ENCODE measurements at regions not wholly inside any gene's neighbourhood (a gene's known extent, or its start where the extent isn't known, plus 50 kb on each side); places are given as distances from the start of the nearest gene placed in this dataset.

- no peak overlapping the region for H3K4me3 ChIP-seq
- intact Hi-C loops (cut with DNase I; ENCODE audit: low total_unique reads) = no loop called here
Measured at GRCh38 chr3:76657909-76658308, 382.0 kb upstream of the ROBO2 start.

GRCh38 chr3:76661527-76662250, 378.2 kb upstream of the ROBO2 start:
- H3K4me3 ChIP-seq = no peak overlapping the region
- WGBS, 5 donors = 49 to 66% (median 62%) methylated on average over 3 of the region's 3 CpGs

More at GRCh38 chr3:76657909-76658308, 382.0 kb upstream of the ROBO2 start:
- 95 to 97% (median 96%) methylated on average over 5 of the region's 5 CpGs for WGBS, 5 donors
- no peak for TF ChIP-seq POLR2AphosphoS5 (IDR thresholded peaks at IDR 0.05)
- no peak for TF ChIP-seq CTCF (IDR thresholded peaks at IDR 0.05)
- TF ChIP-seq POLR2A (IDR thresholded peaks at IDR 0.05) = no peak
- no peak for TF ChIP-seq EP300 (IDR thresholded peaks at IDR 0.05)
- no peak overlapping the region for H3K27ac ChIP-seq
- no peaks in the 10 kb centered on the region for H3K9me3 ChIP-seq
- H3K27me3 ChIP-seq = no peaks in the 10 kb centered on the region
- DNase-seq = no peak
- H3K36me3 ChIP-seq = no peaks in the 10 kb centered on the region
- H3K4me1 ChIP-seq = no peaks in the 10 kb centered on the region

GRCh38 chr3:76664816-76665215, 375.1 kb upstream of the ROBO2 start:
- H3K9me3 ChIP-seq = no peaks in the 10 kb centered on the region
- H3K27me3 ChIP-seq = no peaks in the 10 kb centered on the region
- WGBS, 5 donors = 84 to 94% (median 93%) methylated on average over 3 of the region's 3 CpGs
- H3K4me1 ChIP-seq = no peaks in the 10 kb centered on the region
- H3K36me3 ChIP-seq = no peaks in the 10 kb centered on the region
- H3K4me3 ChIP-seq = no peak overlapping the region
- DNase-seq = no peak
- intact Hi-C loops (cut with DNase I; ENCODE audit: low total_unique reads) = no loop called here
- H3K27ac ChIP-seq = no peak overlapping the region
- TF ChIP-seq EP300 (IDR thresholded peaks at IDR 0.05) (no peak), POLR2AphosphoS5 (IDR thresholded peaks at IDR 0.05) (no peak)

More at GRCh38 chr3:76661527-76662250, 378.2 kb upstream of the ROBO2 start:
- Histone ChIP-seq H3K36me3 (no peaks in the 10 kb centered on the region), H3K9me3 (no peaks in the 10 kb centered on the region), H3K27ac (no peak overlapping the region), H3K27me3 (no peaks in the 10 kb centered on the region), H3K4me1 (no peaks in the 10 kb centered on the region)
- intact Hi-C loops (cut with DNase I; ENCODE audit: low total_unique reads) = no loop called here
- DNase-seq = no peak
- no peak for TF ChIP-seq POLR2AphosphoS5 (IDR thresholded peaks at IDR 0.05)

GRCh38 chr3:76668653-76669052, 371.2 kb upstream of the ROBO2 start:
- WGBS, 5 donors = 88 to 96% (median 95%) methylated on average over 4 of the region's 4 CpGs
- intact Hi-C loops (cut with DNase I; ENCODE audit: low total_unique reads) = no loop called here
- no peaks in the 10 kb centered on the region for H3K36me3 ChIP-seq

GRCh38 chr3:76669322-76669721, 370.6 kb upstream of the ROBO2 start:
- H3K27ac ChIP-seq = no peak overlapping the region
- TF ChIP-seq POLR2AphosphoS5 (IDR thresholded peaks at IDR 0.05) (no peak), POLR2A (IDR thresholded peaks at IDR 0.05) (no peak), CTCF (IDR thresholded peaks at IDR 0.05) (no peak), EP300 (IDR thresholded peaks at IDR 0.05) (no peak)
- intact Hi-C loops (cut with DNase I; ENCODE audit: low total_unique reads) = no loop called here

More at GRCh38 chr3:76668653-76669052, 371.2 kb upstream of the ROBO2 start:
- Histone ChIP-seq H3K4me1 (no peaks in the 10 kb centered on the region), H3K4me3 (no peak overlapping the region), H3K9me3 (no peaks in the 10 kb centered on the region), H3K27ac (no peak overlapping the region), H3K27me3 (no peaks in the 10 kb centered on the region)
- no peak for DNase-seq
- TF ChIP-seq POLR2AphosphoS5 (IDR thresholded peaks at IDR 0.05) (no peak), POLR2A (IDR thresholded peaks at IDR 0.05) (no peak), EP300 (IDR thresholded peaks at IDR 0.05) (no peak), CTCF (IDR thresholded peaks at IDR 0.05) (no peak)

More at GRCh38 chr3:76669322-76669721, 370.6 kb upstream of the ROBO2 start:
- H3K4me1 ChIP-seq = no peaks in the 10 kb centered on the region
- DNase-seq = no peak
- H3K27me3 ChIP-seq = no peaks in the 10 kb centered on the region
- H3K9me3 ChIP-seq = no peaks in the 10 kb centered on the region
- H3K4me3 ChIP-seq = no peak overlapping the region
- no peaks in the 10 kb centered on the region for H3K36me3 ChIP-seq
- 46 to 63% (median 55%) methylated on average over 5 of the region's 5 CpGs for WGBS, 5 donors

All from stomach (tissue), 8 donors.